GM10248 (cell line): ENCODE measurements at regions not wholly inside any gene's neighbourhood (a gene's known extent, or its start where the extent isn't known, plus 50 kb on each side); places are given as distances from the start of the nearest gene placed in this dataset.

Source experiments
- CTCF ChIA-PET: fragments of 300-600 bp; sonication (Branson Sonifier 250); formaldehyde crosslinking; extraction: SDS; loops from one replicate; lab custom pipeline; 2021; ENCODE audit warnings: antibody characterized with exemption; lab: Yijun Ruan, JAX
- POLR2A ChIA-PET: fragments of 350-650 bp; sonication (Branson Sonifier 250); formaldehyde crosslinking; extraction: SDS; loops from one replicate; lab custom pipeline; 2020; ENCODE audit warnings: antibody characterized with exemption; lab: Yijun Ruan, JAX
- DNase-seq: peaks from one replicate; pipeline ENCODE4 v3.0.0; 2012; ENCODE audit errors: extremely low spot score
- TF ChIP-seq, protein P1 (sequence below): IDR thresholded peaks from 2 replicates; pipeline ENCODE4 v1.5.1; 2012; ENCODE audit warnings: mild to moderate bottlenecking, low read depth; ENCODE audit errors: extremely low read depth, missing control alignments, control extremely low read depth

DNA sequence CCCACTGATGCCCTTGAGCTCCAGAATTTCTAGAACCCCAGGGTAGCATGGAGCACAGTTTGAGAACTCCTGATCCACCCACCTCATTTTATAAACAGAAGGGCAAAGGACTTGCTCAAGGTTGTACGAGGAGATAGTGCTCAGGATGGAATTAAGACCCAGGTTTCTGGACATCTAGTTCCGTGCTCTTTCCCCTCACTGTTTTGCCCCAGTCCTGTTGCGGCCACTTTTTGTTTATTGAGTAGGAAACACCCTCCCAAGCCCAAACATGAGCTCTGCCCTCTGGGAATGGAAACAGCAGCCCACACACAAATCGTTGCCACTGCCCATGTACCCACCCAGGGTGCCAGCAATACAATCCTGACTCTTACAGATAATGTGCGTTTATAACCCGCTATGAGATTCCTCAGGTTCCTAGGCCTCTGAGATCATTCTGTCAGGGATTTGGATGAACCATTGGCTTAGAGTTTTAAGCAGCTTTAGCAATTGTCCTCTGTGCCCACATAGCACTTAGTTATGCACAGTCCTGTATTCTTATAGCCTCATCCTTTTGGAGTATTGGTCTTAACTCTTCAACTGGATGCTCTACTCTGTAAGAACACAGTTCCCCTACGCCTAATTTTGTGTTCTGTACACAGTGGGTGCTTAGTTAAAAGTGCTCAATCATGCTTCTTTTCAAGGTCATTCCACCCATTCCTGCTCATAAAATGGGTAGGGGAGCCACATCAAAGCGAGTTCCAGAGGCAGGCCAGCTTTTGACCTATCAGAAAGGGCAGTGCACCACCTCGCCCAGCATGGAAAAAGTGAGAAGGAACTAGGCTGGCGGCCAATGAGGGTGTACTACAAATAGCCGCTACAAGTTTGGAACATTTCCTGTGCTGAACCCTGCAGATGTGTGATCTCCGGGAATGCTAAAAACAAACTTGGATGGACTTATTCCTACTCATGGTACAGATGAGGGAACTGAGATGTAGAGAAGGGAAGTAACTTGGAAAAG lies 60.3 kb upstream of the IGFBP2 start:
- ChIA-PET CTCF (no interaction called here), POLR2A (no interaction called here)
- TF ChIP-seq, protein P1, sequence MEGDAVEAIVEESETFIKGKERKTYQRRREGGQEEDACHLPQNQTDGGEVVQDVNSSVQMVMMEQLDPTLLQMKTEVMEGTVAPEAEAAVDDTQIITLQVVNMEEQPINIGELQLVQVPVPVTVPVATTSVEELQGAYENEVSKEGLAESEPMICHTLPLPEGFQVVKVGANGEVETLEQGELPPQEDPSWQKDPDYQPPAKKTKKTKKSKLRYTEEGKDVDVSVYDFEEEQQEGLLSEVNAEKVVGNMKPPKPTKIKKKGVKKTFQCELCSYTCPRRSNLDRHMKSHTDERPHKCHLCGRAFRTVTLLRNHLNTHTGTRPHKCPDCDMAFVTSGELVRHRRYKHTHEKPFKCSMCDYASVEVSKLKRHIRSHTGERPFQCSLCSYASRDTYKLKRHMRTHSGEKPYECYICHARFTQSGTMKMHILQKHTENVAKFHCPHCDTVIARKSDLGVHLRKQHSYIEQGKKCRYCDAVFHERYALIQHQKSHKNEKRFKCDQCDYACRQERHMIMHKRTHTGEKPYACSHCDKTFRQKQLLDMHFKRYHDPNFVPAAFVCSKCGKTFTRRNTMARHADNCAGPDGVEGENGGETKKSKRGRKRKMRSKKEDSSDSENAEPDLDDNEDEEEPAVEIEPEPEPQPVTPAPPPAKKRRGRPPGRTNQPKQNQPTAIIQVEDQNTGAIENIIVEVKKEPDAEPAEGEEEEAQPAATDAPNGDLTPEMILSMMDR: no peak
- no peak for DNase-seq

DNA sequence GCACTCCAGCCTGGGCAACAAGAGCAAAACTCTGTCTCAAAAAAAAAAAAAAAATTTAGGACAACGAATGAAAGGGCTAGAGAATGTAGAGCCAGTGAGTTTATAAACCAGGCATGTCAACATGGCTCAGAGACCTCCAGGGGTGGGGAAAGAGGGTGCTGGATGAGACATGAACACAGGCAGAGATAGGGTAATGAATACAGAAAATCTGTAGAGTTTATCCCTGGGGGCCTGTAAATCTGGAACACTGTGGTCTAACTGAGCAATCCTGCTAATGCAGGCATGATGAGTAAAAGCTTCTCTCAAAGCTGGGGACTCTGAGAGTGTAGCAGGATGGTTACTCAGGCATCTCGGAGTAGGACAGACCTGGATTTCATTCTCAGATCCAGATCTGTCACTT lies 59.2 kb upstream of the IGFBP2 start:
- POLR2A ChIA-PET: no interaction called here
- no peak for DNase-seq

GRCh38 chr2:216574586-216574985 lies 58.6 kb upstream of the IGFBP2 start:
- DNase-seq: no peak
- ChIA-PET POLR2A (no interaction called here), CTCF (interaction anchor here (1.3 kb wide), 1 partner anchor 16 kb away, joined by 3 read pairs; no protein-coding TSS in a partner anchor)
- TF ChIP-seq, protein P1: no peak

More for the DNA sequence above, 59.2 kb upstream of the IGFBP2 start:
- TF ChIP-seq, protein P1: no peak
- CTCF ChIA-PET: interaction anchor here (1.3 kb wide), 1 partner anchor 16 kb away, joined by 3 read pairs; no protein-coding TSS in a partner anchor

DNA sequence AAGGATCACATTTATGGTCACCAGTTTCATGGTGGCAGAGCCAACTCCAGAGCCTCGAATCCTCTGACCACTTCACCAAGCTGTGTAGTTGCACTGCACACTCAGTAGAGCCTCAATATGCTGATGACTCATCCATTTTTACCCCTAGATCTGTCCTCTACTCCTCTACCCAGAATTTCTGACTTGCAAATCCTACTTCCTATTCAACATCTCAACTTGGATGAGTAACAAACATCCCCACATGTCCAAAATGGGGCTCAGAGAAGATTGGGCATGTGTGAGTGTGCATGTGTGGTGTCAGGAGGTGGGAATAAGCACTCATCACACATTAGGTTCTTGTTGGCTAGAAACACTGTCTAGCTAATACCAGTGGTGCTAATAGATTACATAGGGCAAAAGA lies 57.8 kb upstream of the IGFBP2 start:
- no peak for DNase-seq
- ChIA-PET POLR2A (no interaction called here), CTCF (interaction anchor here (1.4 kb wide), 1 partner anchor 9 kb away, joined by 4 read pairs; no protein-coding TSS in a partner anchor)
- TF ChIP-seq, protein P1: no peak

- DNase-seq: no peak
- ChIA-PET CTCF (interaction anchor here (1.4 kb wide), 1 partner anchor 8 kb away, joined by 4 read pairs; no protein-coding TSS in a partner anchor), POLR2A (no interaction called here)
- TF ChIP-seq, protein P1: no peak
Observed at GRCh38 chr2:216576616-216577015, 56.6 kb upstream of the IGFBP2 start.

DNA sequence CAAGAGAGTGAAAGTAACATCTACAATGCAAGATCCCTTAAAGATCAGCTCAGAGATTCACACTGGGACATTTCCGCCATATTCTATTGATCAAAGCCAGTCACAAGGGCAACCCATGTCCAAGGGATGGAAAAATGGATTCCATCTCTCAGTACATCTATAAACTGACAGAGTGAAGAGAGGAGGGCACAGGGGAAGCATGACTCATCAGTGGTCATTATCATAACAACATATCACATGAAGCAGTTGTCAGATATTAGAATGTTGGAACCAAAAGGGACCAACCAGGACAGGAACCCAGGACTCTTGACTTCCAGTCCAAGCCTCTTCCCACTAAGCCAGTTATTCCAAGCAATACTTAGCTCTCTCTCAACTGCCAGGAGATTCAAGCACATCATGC lies 54.9 kb upstream of the IGFBP2 start:
- POLR2A ChIA-PET: no interaction called here
- CTCF ChIA-PET: interaction anchor here (1.2 to 2.7 kb wide), 3 partner anchors 12 to 59 kb away, joined by 3 to 9 read pairs (median 3); no protein-coding TSS in a partner anchor
- TF ChIP-seq, protein P1: no peak
- DNase-seq: no peak
